ENCODE measurements at regions not wholly inside any gene's neighbourhood (a gene's known extent, or its start where the extent isn't known, plus 50 kb on each side); places are given as distances from the start of the nearest gene placed in this dataset.

DNA sequence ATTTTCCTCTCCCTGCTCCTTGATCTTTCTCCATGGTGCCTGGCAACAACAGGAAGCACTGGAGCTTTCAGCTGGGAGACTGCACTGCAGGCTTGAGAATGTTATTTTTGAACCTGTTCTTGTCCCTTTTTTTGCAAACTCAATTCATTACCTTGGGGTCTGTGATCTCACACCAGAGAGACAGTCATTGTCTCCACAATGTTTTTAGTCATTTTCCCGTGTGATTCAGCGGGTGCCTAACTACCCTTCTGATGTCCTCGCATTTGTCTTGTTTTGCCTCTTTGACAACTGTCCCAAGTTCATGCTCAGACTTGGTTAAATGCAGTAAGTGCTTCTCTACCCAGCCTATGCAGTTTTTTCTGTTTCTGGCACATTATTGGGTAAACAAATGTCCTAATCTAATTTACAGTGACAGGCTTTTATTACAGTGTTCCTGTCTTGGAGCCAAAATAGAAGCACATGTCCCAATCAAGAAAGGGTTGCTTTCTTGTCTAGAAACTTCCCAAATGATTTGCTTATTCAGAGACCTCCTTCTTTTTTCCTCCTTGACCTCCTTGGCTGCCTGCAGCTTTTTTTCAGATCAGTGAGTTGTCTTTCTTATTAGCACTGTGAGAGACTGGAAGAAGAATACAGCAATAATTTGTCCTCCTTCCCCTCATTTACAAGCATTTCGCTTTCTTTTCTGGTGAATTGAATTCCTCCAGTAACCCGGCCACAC is 162.4 kb downstream of the NSUN3 start:
- TF ChIP-seq CTCF (IDR thresholded peaks at IDR 0.05; ENCODE audit: low read depth, low read length) (no peak), EZH2phosphoT487 (IDR thresholded peaks at IDR 0.05; ENCODE audit: low read depth) (no peak)
